Kidney glomerular epithelial cell (primary cell): ENCODE measurements at regions not wholly inside any gene's neighbourhood (a gene's known extent, or its start where the extent isn't known, plus 50 kb on each side); places are given as distances from the start of the nearest gene placed in this dataset.
"Not testable (repeated sequence)": the region's sequence is repeated elsewhere in the genome, so short reads cannot be mapped to it uniquely, and the experiment has no call there.

ENCODE experiments used
- DNase-seq: peaks from one replicate; lab custom pipeline; 2025; lab: John Stamatoyannopoulos, UW

DNA sequence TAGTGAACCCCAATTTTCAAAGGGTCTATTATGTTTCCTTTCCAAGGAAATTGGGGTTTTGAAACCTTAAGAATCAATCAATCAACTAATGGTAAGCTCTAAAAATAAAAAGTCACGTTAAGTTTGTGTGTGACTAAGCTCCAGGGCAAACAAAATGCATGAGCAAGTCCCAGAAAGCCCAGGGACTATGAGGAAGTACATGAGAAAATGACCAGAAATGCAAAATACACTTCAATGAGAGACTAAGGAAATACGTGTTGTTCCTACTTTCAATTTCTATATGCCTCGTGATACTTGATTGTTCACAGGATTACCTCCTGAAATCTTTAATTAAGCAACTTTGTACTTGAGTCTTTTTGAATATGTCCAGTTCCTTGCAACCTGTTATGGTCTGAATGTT is 684.4 kb upstream of the SYT4 start:
- peak; percentile 3 for DNase-seq

DNA sequence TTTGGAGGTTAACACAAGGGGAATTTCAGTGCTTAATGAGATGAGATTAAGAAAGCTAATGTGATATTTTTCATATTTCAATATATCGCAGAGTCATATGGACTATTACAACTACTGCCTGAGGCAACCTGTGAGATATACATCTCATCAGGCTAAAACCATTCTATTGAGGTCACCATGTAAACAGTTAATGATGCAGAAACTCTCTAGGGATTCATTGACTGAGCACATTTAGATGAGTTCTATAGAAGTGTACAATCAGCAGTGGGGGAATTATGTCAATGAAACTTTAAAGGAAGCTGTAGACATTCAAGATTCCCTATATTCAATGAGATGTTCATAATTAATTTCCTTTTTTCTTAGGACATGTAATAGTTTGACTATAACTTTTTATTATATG is 687.4 kb upstream of the SYT4 start:
- no peak for DNase-seq

- DNase-seq, result no peak
These were observed 688.4 kb upstream of the SYT4 start for GRCh38 chr18:43965691-43966090.

- DNase-seq, result peak; percentile 15
These were observed 693.4 kb upstream of the SYT4 start for GRCh38 chr18:43970656-43971055.

DNA sequence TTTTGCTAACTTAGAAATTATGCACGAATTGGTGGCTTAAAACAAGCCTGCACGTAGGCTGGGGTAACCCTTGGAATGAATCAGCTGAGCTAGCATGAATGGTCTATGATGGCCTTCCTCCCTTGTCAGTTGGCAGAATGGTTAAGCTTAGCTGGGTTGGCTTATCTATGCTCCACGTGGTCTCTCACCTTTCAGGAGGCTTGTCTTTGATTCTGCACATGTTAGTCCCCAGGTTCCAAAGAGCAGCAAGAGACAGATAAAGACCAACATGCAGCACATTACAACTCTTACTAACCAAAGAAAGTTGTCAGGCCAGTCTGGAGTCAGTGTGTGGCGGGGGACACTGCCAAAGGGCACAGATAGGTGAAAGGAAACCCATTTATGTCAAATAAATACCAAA is 700.9 kb upstream of the SYT4 start:
- no peak for DNase-seq

GRCh38 chr18:43982582-43982981 is 698.1 kb upstream of the SETBP1 start:
- DNase-seq, result no peak

DNA sequence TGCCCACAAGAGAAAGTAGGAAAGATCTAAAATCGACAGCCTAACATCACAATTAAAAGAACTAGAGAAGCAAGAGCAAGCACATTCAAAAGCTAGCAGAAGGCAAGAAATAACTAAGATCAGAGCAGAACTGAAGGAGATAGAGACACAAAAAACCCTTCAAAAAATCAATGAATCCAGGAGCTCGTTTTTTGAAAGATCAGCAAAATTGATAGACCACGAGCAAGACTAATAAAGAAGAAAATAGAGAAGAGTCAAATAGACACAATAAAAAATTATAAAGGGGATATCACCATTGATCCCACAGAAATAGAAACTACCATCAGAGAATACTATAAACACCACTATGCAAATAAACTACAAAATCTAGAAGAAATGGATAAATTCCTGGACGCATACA is 693.6 kb upstream of the SETBP1 start:
- DNase-seq, result not testable (repeated sequence)

DNA sequence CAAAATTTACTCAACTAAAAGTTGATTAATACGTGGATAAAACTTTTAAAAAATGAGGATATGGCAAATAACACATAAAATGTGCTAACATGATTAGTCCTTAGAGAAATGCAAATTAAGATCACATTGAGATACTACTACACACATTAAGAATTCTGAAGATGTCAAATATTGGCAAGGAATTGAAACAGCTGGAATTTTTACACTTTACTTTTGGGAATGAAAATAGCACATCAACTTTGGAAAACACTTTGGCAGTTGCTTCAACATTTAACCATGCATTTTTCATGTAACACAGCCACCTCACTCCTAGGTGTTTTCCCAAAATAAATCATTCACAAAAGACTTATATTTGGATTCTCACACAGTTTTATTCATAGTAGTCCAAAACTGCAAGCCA is 687.9 kb upstream of the SETBP1 start:
- no peak for DNase-seq

- no peak for DNase-seq
These were observed 686.3 kb upstream of the SETBP1 start for GRCh38 chr18:43994381-43994780.

DNA sequence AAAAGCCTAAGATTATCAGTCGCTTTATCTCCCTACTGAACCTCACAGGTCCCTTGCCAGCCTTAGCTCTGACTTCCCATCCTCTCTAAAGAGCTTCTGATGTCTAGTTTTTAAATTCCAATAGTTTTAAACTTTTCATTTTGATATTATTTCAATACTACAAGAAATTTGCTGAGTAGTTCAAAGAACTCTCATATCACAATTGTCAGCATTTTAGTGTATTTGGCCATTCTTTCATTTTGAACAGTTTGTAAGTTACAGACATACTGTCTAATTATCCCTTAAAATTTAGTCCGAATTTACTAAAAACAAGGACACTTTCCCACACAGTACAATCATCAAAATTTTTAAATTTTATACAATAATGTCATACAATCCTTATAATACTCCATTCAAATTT is 666.8 kb upstream of the SETBP1 start:
- no peak for DNase-seq

- no peak for DNase-seq
These were observed 655.3 kb upstream of the SETBP1 start for GRCh38 chr18:44025421-44025820.

DNA sequence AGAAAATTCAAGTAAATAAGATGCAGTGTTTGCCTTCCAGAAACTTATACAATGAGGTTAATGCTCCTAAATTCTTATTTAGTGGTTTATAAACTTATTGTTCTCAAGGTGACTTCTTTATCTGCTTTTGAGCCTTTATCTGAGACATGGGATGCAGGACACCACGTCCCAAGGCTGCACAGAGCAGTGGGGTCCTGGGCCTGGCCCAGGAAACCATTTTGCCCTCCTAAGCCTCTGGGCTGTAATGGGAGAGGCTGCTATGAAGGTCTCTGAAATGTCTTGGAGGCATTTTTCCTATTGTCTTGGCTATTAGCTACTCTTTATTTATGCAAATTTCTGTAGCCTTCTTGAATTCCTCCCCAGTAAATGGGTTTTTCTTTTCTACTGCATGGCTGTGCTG is 652.6 kb upstream of the SETBP1 start:
- no peak for DNase-seq

GRCh38 chr18:44031063-44031462 is 649.6 kb upstream of the SETBP1 start:
- DNase-seq, result no peak

- peak; percentile 30 for DNase-seq
These were observed 647.5 kb upstream of the SETBP1 start for GRCh38 chr18:44033144-44033701.

DNA sequence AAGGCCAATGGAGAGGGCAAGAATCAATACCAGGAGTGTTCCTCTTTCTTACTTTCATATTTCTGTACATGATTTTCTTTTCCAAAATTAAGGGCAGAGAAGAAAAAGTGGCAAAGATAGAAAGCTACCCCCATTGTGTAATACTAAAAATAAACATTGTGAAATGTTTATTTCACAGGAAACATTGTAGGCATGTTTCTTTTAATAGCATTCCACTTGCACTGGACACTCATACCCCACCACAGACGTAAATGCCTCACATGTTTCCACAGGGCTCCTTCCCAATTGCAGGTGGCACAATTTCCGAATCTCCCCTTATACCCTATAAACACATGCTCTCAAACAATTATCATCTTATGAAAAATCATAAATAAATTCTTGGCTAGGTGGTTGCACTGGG is 645.1 kb upstream of the SETBP1 start:
- DNase-seq, result no peak

- DNase-seq, result no peak
These were observed 644.2 kb upstream of the SETBP1 start for GRCh38 chr18:44036501-44036900.

DNA sequence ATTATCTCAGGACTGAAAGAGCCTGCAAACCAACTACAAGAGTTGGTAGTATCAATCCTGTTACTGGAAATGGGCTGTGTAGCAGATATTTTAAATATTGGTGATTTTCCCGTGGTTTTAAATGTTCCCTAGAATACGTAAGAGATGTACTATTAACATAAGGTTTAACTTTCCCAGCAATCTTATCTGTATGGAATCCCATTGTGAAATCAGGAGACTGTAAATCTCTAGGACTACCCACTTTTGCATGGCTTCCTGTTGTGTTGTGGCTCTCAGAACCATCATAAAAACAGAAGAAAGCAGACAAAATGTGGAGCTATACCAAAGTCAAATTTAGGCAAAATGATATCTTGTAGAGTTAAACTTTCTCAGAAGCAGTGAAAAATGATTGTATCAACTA is 641.5 kb upstream of the SETBP1 start:
- no peak for DNase-seq

DNA sequence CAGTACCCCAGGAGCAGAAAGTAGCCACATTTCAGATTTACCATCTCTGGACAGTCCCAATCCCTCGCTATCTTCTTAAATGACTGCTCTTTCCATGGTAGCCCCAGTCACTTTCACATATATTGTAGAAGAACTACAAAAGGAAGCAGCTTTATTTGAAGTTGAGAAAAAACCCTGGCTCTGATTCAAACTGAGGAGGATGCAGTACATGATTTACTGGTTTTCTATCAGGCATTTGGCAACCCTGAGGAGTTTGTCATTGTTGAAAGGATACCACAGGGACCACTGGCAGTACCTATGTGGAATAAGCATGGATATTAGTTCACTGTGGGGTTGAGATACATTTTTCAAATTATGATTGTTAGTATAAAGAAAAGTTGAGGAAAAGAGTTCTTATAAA is 640.9 kb upstream of the SETBP1 start:
- DNase-seq, result no peak

GRCh38 chr18:44041553-44041952 is 639.1 kb upstream of the SETBP1 start:
- no peak for DNase-seq

- no peak for DNase-seq
These were observed 638.7 kb upstream of the SETBP1 start for GRCh38 chr18:44041961-44042360.

GRCh38 chr18:44046376-44046975 is 634.2 kb upstream of the SETBP1 start:
- DNase-seq, result no peak

DNA sequence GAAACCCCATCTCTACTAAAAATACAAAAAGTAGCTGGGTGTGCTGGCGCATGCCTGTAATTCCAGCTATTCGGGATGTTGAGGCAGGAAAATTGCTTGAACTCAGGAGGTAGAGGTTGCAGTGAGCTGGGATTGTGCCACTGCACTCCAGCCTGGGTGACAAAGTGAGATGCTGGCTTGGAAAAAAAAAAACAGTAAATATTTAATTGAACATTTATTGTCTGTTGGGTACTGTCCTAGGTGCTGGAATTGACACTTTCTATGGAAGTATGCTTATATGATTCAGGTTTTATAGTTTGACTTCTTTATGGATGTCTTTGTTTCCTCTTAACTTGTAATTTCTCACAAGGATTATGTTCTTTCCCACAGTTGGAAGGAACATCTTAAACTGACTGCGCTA is 633.1 kb upstream of the SETBP1 start:
- no peak for DNase-seq

GRCh38 chr18:44048435-44048834 is 632.3 kb upstream of the SETBP1 start:
- no peak for DNase-seq

- DNase-seq, result no peak
These were observed 631.8 kb upstream of the SETBP1 start for GRCh38 chr18:44048846-44049245.
